Fibroblast of lung (primary cell): ENCODE measurements at regions not wholly inside any gene's neighbourhood (a gene's known extent, or its start where the extent isn't known, plus 50 kb on each side); places are given as distances from the start of the nearest gene placed in this dataset.

Experiments
- DNase-seq, 2 donors: peaks; one replicate each; pipeline versions ENCODE4 v3.0.0 to v3.0.0-alpha.2; 2010; ENCODE audit warnings: low read depth in 2 of 2
- H2AFZ ChIP-seq: 2 replicates; pipeline ENCODE4 v1.5.1; 2012; ENCODE audit warnings: low read length, control low read depth, inconsistent platforms
- H3K27ac ChIP-seq: 2 replicates; pipeline ENCODE4 v1.5.1; 2011; ENCODE audit warnings: low read length, control low read depth; ENCODE audit not compliant: insufficient read depth
- H3K27me3 ChIP-seq: 2 replicates; pipeline ENCODE4 v1.5.1; 2011; ENCODE audit warnings: mild to moderate bottlenecking, low read length; ENCODE audit not compliant: control insufficient read depth, insufficient read depth
- H3K36me3 ChIP-seq: 2 replicates; pipeline ENCODE4 v1.5.1; 2011; ENCODE audit warnings: low read length; ENCODE audit not compliant: control insufficient read depth, insufficient read depth
- H3K4me1 ChIP-seq: 2 replicates; pipeline ENCODE4 v1.5.1; 2011; ENCODE audit warnings: low read length; ENCODE audit not compliant: control insufficient read depth, insufficient read depth; ENCODE audit errors: extremely low read depth
- H3K4me2 ChIP-seq: 2 replicates; pipeline ENCODE4 v1.5.1; 2011; ENCODE audit warnings: low read length, control low read depth; ENCODE audit not compliant: insufficient read depth; ENCODE audit errors: extremely low read depth
- H3K4me3 ChIP-seq, 4 experiments: fragments of 200-600 bp in 1 of 4; sonication (generic) in 1 of 4; replicated peaks in 1 of 4; 2 replicates each; pipeline ENCODE4 v1.5.1; 2011 to 2016; ENCODE audit warnings: low read length in 4 of 4, low read depth in 3 of 4, mild to moderate bottlenecking in 3 of 4, control low read depth in 2 of 4, inconsistent platforms in 1 of 4, mixed read lengths in 1 of 4; ENCODE audit not compliant: insufficient read depth in 1 of 4; ENCODE audit errors: control extremely low read depth in 1 of 4
- H3K79me2 ChIP-seq: 2 replicates; pipeline ENCODE4 v1.5.1; 2012; ENCODE audit warnings: mild to moderate bottlenecking, low read length, inconsistent platforms; ENCODE audit not compliant: control insufficient read depth, insufficient read depth
- H3K9ac ChIP-seq: 2 replicates; pipeline ENCODE4 v1.5.1; 2011; ENCODE audit warnings: mild to moderate bottlenecking, low read length, control low read depth; ENCODE audit not compliant: insufficient read depth
- H3K9me3 ChIP-seq: 2 replicates; pipeline ENCODE4 v1.5.1; 2012; ENCODE audit warnings: low read depth, low read length; ENCODE audit not compliant: control insufficient read depth, insufficient read depth
- H4K20me1 ChIP-seq: 2 replicates; pipeline ENCODE4 v1.5.1; 2011; ENCODE audit warnings: low read length; ENCODE audit not compliant: control insufficient read depth, insufficient read depth; ENCODE audit errors: extremely low read depth
- CTCF ChIP-seq, 2 donors: IDR thresholded peaks in 1 of 2; conservative IDR thresholded peaks in 1 of 2; 1 replicate in 1 of 2; 2 replicates in 1 of 2; pipeline ENCODE4 v1.5.1; 2011 to 2012; ENCODE audit warnings: low read length in 2 of 2, control low read depth in 1 of 2, inconsistent platforms in 1 of 2, low read depth in 1 of 2, mild to moderate bottlenecking in 1 of 2
- EZH2 ChIP-seq: IDR thresholded peaks from 2 replicates; pipeline ENCODE4 v1.5.1; 2012; ENCODE audit warnings: low read length, control low read depth, mild to moderate bottlenecking; ENCODE audit errors: missing control alignments

GRCh38 chr4:145281224-145281623 lies 100.8 kb upstream of the OTUD4 start:
- Histone ChIP-seq H2AFZ (no peak overlapping the region), H3K79me2 (no peaks in the 10 kb centered on the region), H4K20me1 (no peaks in the 10 kb centered on the region), H3K4me3 (no peak overlapping the region), H3K9me3 (no peaks in the 10 kb centered on the region), H3K4me1 (peaks cover 2% of the 10 kb centered on the region), H3K27ac (no peak overlapping the region), H3K4me2 (no peak overlapping the region), H3K9ac (no peak overlapping the region), H3K36me3 (no peaks in the 10 kb centered on the region), H3K27me3 (no peaks in the 10 kb centered on the region)
- DNase-seq: no peak
- no peak for TF ChIP-seq CTCF (conservative IDR thresholded peaks at IDR 0.05 in 1 of 2, IDR thresholded peaks at IDR 0.05 in 1 of 2; ENCODE audit: low read depth in 1 of 2, low read length in 2 of 2)
- no peak for TF ChIP-seq EZH2

- Histone ChIP-seq H3K4me3 (no peak overlapping the region), H3K4me1 (peaks cover 2% of the 10 kb centered on the region), H3K27ac (no peak overlapping the region), H2AFZ (no peak overlapping the region), H3K4me2 (no peak overlapping the region), H3K36me3 (no peaks in the 10 kb centered on the region), H4K20me1 (no peaks in the 10 kb centered on the region), H3K79me2 (no peaks in the 10 kb centered on the region), H3K27me3 (no peaks in the 10 kb centered on the region), H3K9ac (no peak overlapping the region), H3K9me3 (no peaks in the 10 kb centered on the region)
- peak in 1 of 2 donors; percentile 18 for DNase-seq
- TF ChIP-seq EZH2 (no peak), CTCF (conservative IDR thresholded peaks at IDR 0.05 in 1 of 2, IDR thresholded peaks at IDR 0.05 in 1 of 2; ENCODE audit: low read depth in 1 of 2, low read length in 2 of 2) (no peak)
These were observed 100.2 kb upstream of the OTUD4 start for GRCh38 chr4:145280541-145280940.

GRCh38 chr4:145279122-145279960 lies 99.0 kb upstream of the OTUD4 start:
- Histone ChIP-seq H2AFZ (no peak overlapping the region), H3K9ac (no peak overlapping the region), H4K20me1 (no peaks in the 10 kb centered on the region), H3K27ac (peak overlapping the region; percentile 84), H3K36me3 (no peaks in the 10 kb centered on the region), H3K79me2 (no peaks in the 10 kb centered on the region), H3K4me3 (no peak overlapping the region), H3K4me2 (peak overlapping the region; percentile 56), H3K9me3 (no peaks in the 10 kb centered on the region), H3K4me1 (peaks cover 2% of the 10 kb centered on the region), H3K27me3 (no peaks in the 10 kb centered on the region)
- no peak for TF ChIP-seq CTCF (conservative IDR thresholded peaks at IDR 0.05 in 1 of 2, IDR thresholded peaks at IDR 0.05 in 1 of 2; ENCODE audit: low read depth in 1 of 2, low read length in 2 of 2)
- TF ChIP-seq EZH2: no peak
- peak; percentile 63 to 96 for DNase-seq
